Breast epithelium (tissue), 3 donors: ENCODE measurements at regions not wholly inside any gene's neighbourhood (a gene's known extent, or its start where the extent isn't known, plus 50 kb on each side); places are given as distances from the start of the nearest gene placed in this dataset.

ENCODE experiments used
- POLR2A ChIP-seq: fragments of 450-650 bp; IDR thresholded peaks from one replicate; pipeline ENCODE4 v1.6.1; 2016; ENCODE audit warnings: antibody characterized with exemption, mild to moderate bottlenecking, moderate library complexity
- TF ChIP-seq, protein P1 (sequence below), 3 donors: fragments of 450-650 bp; IDR thresholded peaks; one replicate each; pipeline ENCODE4 v1.5.1; 2016 to 2017; ENCODE audit warnings: antibody characterized with exemption in 3 of 3, mild to moderate bottlenecking in 3 of 3, moderate library complexity in 3 of 3

DNA sequence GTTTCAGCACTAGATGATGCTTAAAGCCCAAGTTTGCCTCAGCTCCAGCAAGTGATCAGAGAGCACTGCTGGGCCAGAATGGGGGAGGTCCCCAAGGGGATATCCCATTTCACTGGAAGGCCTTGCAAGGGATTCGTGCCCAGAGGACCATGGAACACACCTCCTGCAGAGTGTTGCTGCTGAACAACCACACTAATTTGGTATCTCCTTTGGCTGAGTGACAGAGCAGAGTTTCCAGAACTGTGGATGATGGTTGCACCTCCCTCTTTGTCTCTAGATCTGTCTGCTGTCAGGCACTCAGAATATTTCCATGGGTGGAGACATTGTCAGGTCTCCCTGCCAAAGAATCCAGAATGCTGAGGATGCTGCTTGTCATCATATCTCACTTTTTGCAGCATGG is 484.8 kb upstream of the NETO1 start:
- TF ChIP-seq, protein P1, sequence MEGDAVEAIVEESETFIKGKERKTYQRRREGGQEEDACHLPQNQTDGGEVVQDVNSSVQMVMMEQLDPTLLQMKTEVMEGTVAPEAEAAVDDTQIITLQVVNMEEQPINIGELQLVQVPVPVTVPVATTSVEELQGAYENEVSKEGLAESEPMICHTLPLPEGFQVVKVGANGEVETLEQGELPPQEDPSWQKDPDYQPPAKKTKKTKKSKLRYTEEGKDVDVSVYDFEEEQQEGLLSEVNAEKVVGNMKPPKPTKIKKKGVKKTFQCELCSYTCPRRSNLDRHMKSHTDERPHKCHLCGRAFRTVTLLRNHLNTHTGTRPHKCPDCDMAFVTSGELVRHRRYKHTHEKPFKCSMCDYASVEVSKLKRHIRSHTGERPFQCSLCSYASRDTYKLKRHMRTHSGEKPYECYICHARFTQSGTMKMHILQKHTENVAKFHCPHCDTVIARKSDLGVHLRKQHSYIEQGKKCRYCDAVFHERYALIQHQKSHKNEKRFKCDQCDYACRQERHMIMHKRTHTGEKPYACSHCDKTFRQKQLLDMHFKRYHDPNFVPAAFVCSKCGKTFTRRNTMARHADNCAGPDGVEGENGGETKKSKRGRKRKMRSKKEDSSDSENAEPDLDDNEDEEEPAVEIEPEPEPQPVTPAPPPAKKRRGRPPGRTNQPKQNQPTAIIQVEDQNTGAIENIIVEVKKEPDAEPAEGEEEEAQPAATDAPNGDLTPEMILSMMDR (IDR thresholded peaks at IDR 0.05), result no peak
- no peak for TF ChIP-seq POLR2A
